ENCODE measurements at regions not wholly inside any gene's neighbourhood (a gene's known extent, or its start where the extent isn't known, plus 50 kb on each side); places are given as distances from the start of the nearest gene placed in this dataset.

- no peak for DNase-seq
- TF ChIP-seq CTCF (IDR thresholded peaks at IDR 0.05) (no peak), POLR2A (IDR thresholded peaks at IDR 0.05) (no peak)
- Histone ChIP-seq H3K27me3 (no peaks in the 10 kb centered on the region), H3K9me3 (replicated peaks in 1 of 3) (no peaks in the 10 kb centered on the region), H3K4me1 (replicated peaks in 1 of 2) (no peaks in the 10 kb centered on the region), H3K4me3 (no peak overlapping the region), H3K27ac (no peak overlapping the region), H3K36me3 (replicated peaks in 1 of 2) (no peaks in the 10 kb centered on the region)
- 91 to 94% (median 93%) methylated on average over 1 of the region's 1 CpG for WGBS, 4 donors
- intact Hi-C loops (cut with DNase I) = no loop called here
Measured at GRCh38 chr4:124973716-124974115, 261.2 kb upstream of the ANKRD50 start.

DNA sequence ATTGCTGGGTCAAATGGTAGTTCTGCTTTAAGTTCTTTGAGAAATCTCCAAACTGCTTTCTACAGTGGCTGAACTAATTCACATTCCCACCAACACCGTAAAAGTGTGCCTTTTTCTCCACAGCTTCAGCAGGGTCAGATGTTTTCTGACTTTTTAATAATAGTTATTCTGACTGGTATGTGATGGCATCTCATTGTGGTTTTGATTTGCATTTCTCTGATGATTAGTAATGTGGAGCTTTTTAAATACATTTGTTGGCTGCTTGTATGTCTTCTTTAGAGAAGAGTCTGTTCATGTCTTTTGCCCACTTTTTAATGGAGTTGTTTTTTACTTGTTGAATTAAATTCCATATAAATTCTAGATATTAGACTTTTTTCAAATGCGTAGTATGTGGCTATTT, 257.5 kb upstream of the ANKRD50 start:
- WGBS, 4 donors = 83 to 90% (median 90%) methylated on average over 2 of the region's 2 CpGs
- H3K4me3 ChIP-seq = no peak overlapping the region
- TF ChIP-seq CTCF (IDR thresholded peaks at IDR 0.05) = no peak
- no peak for TF ChIP-seq POLR2A (IDR thresholded peaks at IDR 0.05)
- no peaks in the 10 kb centered on the region for H3K36me3 ChIP-seq (replicated peaks in 1 of 2)
- intact Hi-C loops (cut with DNase I) = no loop called here
- H3K4me1 ChIP-seq (replicated peaks in 1 of 2) = no peaks in the 10 kb centered on the region
- no peaks in the 10 kb centered on the region for H3K27me3 ChIP-seq
- DNase-seq = no peak
- no peak overlapping the region for H3K27ac ChIP-seq
- no peaks in the 10 kb centered on the region for H3K9me3 ChIP-seq (replicated peaks in 1 of 3)

GRCh38 chr4:124965497-124965891, 253.0 kb upstream of the ANKRD50 start:
- intact Hi-C loops (cut with DNase I) = no loop called here
- peaks cover 0 to 7% (median 0%) of the 10 kb centered on the region in 3 donors for H3K9me3 ChIP-seq (replicated peaks in 1 of 3)
- no peaks in the 10 kb centered on the region for H3K4me1 ChIP-seq (replicated peaks in 1 of 2)
- H3K36me3 ChIP-seq (replicated peaks in 1 of 2) = no peaks in the 10 kb centered on the region
- no peak for TF ChIP-seq CTCF (IDR thresholded peaks at IDR 0.05)
- TF ChIP-seq POLR2A (IDR thresholded peaks at IDR 0.05) = no peak
- 61 to 73% (median 66%) methylated on average over 1 of the region's 1 CpG for WGBS, 4 donors
- H3K4me3 ChIP-seq = no peak overlapping the region
- no peak for DNase-seq
- H3K27ac ChIP-seq = no peak overlapping the region
- no peaks in the 10 kb centered on the region for H3K27me3 ChIP-seq

GRCh38 chr4:124964852-124965496, 252.4 kb upstream of the ANKRD50 start:
- intact Hi-C loops (cut with DNase I) = no loop called here
- no peaks in the 10 kb centered on the region for H3K27me3 ChIP-seq
- WGBS, 4 donors = 67 to 75% (median 68%) methylated on average over 5 of the region's 5 CpGs
- H3K27ac ChIP-seq = no peak overlapping the region
- H3K4me1 ChIP-seq (replicated peaks in 1 of 2) = no peaks in the 10 kb centered on the region
- H3K4me3 ChIP-seq = no peak overlapping the region
- H3K36me3 ChIP-seq (replicated peaks in 1 of 2) = no peaks in the 10 kb centered on the region
- no peak for DNase-seq
- TF ChIP-seq CTCF (IDR thresholded peaks at IDR 0.05) = no peak
- TF ChIP-seq POLR2A (IDR thresholded peaks at IDR 0.05) = no peak
- peaks cover 0 to 7% (median 0%) of the 10 kb centered on the region in 3 donors for H3K9me3 ChIP-seq (replicated peaks in 1 of 3)

Data from adrenal gland (tissue), 9 donors.